ENCODE measurements at regions not wholly inside any gene's neighbourhood (a gene's known extent, or its start where the extent isn't known, plus 50 kb on each side); places are given as distances from the start of the nearest gene placed in this dataset.

GRCh38 chr10:36555036-36555435 is 570.4 kb upstream of the ANKRD30A start:
- TF ChIP-seq CTCF (IDR thresholded peaks at IDR 0.05; ENCODE audit: low read length) (no peak), EZH2 (optimal IDR thresholded peaks at IDR 0.05; ENCODE audit: low read depth, low read length) (no peak)

Measured in MM.1S (cell line).